Peyer's patch (tissue), 4 donors: ENCODE measurements at regions not wholly inside any gene's neighbourhood (a gene's known extent, or its start where the extent isn't known, plus 50 kb on each side); places are given as distances from the start of the nearest gene placed in this dataset.

Experiments used
- DNase-seq, 3 donors: peaks; one replicate each; pipeline ENCODE4 v3.0.0-alpha.2; 2017 to 2019
- H3K27ac ChIP-seq, 4 donors: fragments of 200-600 bp; sonication (generic); one replicate each; pipeline ENCODE4 v1.5.1; 2016 to 2019
- H3K27me3 ChIP-seq, 2 donors: fragments of 200-600 bp; sonication (generic); one replicate each; pipeline ENCODE4 v1.5.1; 2019
- H3K36me3 ChIP-seq, 3 donors: fragments of 200-600 bp; sonication (generic); one replicate each; pipeline ENCODE4 v1.5.1; 2016 to 2019
- H3K4me1 ChIP-seq, 4 donors: fragments of 200-600 bp; sonication (generic); one replicate each; pipeline ENCODE4 v1.5.1; 2016 to 2019
- H3K4me3 ChIP-seq, 4 donors: fragments of 200-600 bp; sonication (generic); 1 replicate in 3 of 4; 2 replicates in 1 of 4; pipeline ENCODE4 v1.5.1; 2016 to 2019; ENCODE audit warnings: mild to moderate bottlenecking in 1 of 4
- H3K9me3 ChIP-seq, 4 donors: fragments of 200-600 bp; sonication (generic); one replicate each; pipeline ENCODE4 v1.5.1; 2016 to 2019; ENCODE audit warnings: mild to moderate bottlenecking in 1 of 4
- POLR2A ChIP-seq, 2 donors: fragments of 450-650 bp; IDR thresholded peaks; one replicate each; pipeline ENCODE4 v1.5.1; 2017; ENCODE audit warnings: antibody characterized with exemption in 2 of 2, mild to moderate bottlenecking in 2 of 2, moderate library complexity in 2 of 2
- TF ChIP-seq, protein P1 (sequence below), 6 experiments: fragments of 450-650 bp in 4 of 6; fragments of 200-600 bp in 2 of 6; sonication (generic) in 1 of 6; IDR thresholded peaks; one replicate each; pipeline ENCODE4 v1.5.1; 2017 to 2019; ENCODE audit warnings: antibody characterized with exemption in 6 of 6, mild to moderate bottlenecking in 3 of 6, moderate library complexity in 1 of 6

DNA sequence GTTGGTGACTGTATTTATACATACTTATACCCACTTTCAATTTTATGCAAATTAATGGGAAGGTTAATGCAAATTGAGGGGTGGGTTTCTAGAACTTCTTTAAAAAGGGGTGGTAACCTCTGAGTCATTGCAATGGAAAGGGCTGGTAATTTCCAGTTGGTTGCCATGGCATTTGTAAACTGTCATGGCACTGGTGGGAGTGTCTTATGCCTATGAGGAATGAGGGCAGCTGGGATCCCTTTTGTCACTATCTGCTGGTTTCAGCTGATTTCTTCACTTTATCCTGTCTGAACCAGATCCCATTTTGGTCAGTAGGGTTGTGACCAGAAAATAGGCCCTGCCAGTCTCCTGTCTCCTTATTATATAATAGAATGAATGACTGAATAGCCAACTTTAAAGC, 1006.7 kb upstream of the GOT2 start:
- Histone ChIP-seq H3K27ac (no peak overlapping the region), H3K27me3 (no peaks in the 10 kb centered on the region), H3K4me1 (no peaks in the 10 kb centered on the region), H3K36me3 (no peaks in the 10 kb centered on the region), H3K4me3 (no peak overlapping the region), H3K9me3 (peaks cover 0 to 4% (median 0%) of the 10 kb centered on the region in 4 donors)
- DNase-seq = no peak
- no peak for TF ChIP-seq POLR2A (IDR thresholded peaks at IDR 0.05)
- TF ChIP-seq, protein P1, sequence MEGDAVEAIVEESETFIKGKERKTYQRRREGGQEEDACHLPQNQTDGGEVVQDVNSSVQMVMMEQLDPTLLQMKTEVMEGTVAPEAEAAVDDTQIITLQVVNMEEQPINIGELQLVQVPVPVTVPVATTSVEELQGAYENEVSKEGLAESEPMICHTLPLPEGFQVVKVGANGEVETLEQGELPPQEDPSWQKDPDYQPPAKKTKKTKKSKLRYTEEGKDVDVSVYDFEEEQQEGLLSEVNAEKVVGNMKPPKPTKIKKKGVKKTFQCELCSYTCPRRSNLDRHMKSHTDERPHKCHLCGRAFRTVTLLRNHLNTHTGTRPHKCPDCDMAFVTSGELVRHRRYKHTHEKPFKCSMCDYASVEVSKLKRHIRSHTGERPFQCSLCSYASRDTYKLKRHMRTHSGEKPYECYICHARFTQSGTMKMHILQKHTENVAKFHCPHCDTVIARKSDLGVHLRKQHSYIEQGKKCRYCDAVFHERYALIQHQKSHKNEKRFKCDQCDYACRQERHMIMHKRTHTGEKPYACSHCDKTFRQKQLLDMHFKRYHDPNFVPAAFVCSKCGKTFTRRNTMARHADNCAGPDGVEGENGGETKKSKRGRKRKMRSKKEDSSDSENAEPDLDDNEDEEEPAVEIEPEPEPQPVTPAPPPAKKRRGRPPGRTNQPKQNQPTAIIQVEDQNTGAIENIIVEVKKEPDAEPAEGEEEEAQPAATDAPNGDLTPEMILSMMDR (IDR thresholded peaks at IDR 0.05) = no peak

DNA sequence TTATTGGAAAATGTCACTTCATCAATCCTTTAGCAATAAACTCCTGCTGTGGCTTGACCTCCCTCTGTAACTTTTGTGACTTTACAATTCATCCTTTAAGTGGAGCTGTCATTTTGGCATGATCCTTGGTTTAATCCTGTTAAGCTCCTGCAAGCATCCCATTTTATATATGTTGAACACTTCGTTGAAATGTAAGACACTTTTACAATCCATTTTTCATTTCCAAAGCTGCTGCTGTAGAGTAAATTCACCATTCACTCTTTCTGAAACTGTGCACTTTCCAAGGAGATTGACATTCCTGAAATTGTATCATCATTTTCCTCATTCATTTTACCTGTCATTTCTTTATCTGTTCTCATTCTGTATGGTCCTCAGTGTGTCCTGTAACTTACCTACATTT, 1003.2 kb upstream of the GOT2 start:
- Histone ChIP-seq H3K9me3 (peaks cover 0 to 4% (median 0%) of the 10 kb centered on the region in 4 donors), H3K36me3 (no peaks in the 10 kb centered on the region), H3K4me3 (no peak overlapping the region)

DNA sequence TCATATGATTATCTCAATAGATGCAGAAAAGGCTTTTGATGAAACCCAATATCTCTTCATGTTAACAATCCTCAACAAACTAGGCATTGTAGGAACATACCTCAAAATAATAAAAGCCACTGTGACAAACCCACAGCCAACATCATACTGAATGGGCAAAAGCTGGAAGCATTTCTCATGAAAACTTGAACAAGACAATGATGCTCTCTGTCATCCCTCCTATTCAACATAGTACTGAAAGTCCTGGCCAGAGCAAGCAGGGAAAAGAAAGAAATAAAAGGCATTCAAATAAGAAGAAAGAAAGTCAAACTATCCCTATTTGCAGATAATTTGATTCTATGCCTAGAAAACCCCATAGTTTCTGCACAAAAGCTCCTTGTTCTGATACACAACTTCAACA, 999.2 kb upstream of the GOT2 start:
- TF ChIP-seq, protein P1 (IDR thresholded peaks at IDR 0.05) = no peak
- TF ChIP-seq POLR2A (IDR thresholded peaks at IDR 0.05) = no peak
- H3K27ac ChIP-seq = no peak overlapping the region
- H3K4me1 ChIP-seq = no peaks in the 10 kb centered on the region
- H3K4me3 ChIP-seq = no peak overlapping the region
- H3K27me3 ChIP-seq = no peaks in the 10 kb centered on the region
- H3K36me3 ChIP-seq = no peaks in the 10 kb centered on the region
- H3K9me3 ChIP-seq = peaks cover 0 to 2% (median 0%) of the 10 kb centered on the region in 4 donors
- DNase-seq = no peak

More for the DNA sequence above, 1003.2 kb upstream of the GOT2 start:
- Histone ChIP-seq H3K27ac (no peak overlapping the region), H3K4me1 (no peaks in the 10 kb centered on the region), H3K27me3 (no peaks in the 10 kb centered on the region)
- no peak for TF ChIP-seq POLR2A (IDR thresholded peaks at IDR 0.05)
- TF ChIP-seq, protein P1 (IDR thresholded peaks at IDR 0.05) = no peak
- DNase-seq = no peak

DNA sequence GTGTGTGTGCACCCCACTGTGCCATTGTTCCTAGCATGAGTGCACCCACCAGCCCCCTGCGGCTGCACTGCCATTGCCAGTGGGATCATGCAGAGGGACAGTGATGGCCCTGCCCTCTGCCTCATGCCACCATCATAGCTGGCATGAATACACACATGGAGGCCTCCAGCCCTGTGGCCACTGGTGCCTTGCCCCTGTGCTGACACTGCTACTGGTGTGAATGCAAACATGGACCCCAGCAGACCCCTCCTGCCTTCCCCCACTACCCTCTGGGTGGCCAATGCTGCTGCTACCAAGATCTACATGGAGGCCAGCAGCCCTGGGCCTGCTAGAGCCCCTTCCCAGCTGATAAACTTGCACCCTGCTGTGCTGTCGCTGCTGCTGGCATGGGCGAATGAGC, 995.5 kb upstream of the GOT2 start:
- DNase-seq = no peak
- TF ChIP-seq, protein P1 (IDR thresholded peaks at IDR 0.05) = no peak
- no peak for TF ChIP-seq POLR2A (IDR thresholded peaks at IDR 0.05)
- Histone ChIP-seq H3K27ac (no peak overlapping the region), H3K9me3 (no peaks in the 10 kb centered on the region), H3K4me3 (no peak overlapping the region), H3K27me3 (no peaks in the 10 kb centered on the region), H3K4me1 (no peaks in the 10 kb centered on the region), H3K36me3 (no peaks in the 10 kb centered on the region)

DNA sequence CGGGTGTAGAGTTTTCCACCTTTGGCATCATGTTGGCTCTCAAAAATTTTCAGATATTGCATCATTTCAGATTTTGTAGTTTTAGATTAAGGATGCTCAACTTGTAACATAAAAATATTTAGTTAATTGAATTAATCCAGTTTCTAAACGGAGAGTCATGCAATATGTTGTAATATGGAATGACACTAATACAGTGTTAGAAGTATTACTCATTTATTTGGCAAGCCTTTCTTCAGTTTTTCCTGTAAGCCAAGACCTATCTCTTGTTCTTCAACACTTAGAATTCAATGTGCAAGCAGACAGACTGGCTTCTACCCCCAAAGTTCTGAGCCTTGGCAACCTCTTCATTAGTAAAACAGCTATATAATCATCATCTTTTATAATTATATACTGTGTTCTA, 985.0 kb upstream of the GOT2 start:
- Histone ChIP-seq H3K36me3 (no peaks in the 10 kb centered on the region), H3K27me3 (no peaks in the 10 kb centered on the region), H3K4me1 (no peaks in the 10 kb centered on the region), H3K9me3 (no peaks in the 10 kb centered on the region), H3K27ac (no peak overlapping the region), H3K4me3 (no peak overlapping the region)
- no peak for DNase-seq
- TF ChIP-seq POLR2A (IDR thresholded peaks at IDR 0.05) = no peak
- TF ChIP-seq, protein P1 (IDR thresholded peaks at IDR 0.05) = no peak
